HG03066 (cell line): ENCODE measurements at regions not wholly inside any gene's neighbourhood (a gene's known extent, or its start where the extent isn't known, plus 50 kb on each side); places are given as distances from the start of the nearest gene placed in this dataset.

Experiments used
- ATAC-seq: cut with Tn5 transposase; IDR thresholded peaks from one replicate; pipeline ENCODE4 v1.9.1; 2021; ENCODE audit warnings: low read depth; ENCODE audit not compliant: unreplicated experiment

DNA sequence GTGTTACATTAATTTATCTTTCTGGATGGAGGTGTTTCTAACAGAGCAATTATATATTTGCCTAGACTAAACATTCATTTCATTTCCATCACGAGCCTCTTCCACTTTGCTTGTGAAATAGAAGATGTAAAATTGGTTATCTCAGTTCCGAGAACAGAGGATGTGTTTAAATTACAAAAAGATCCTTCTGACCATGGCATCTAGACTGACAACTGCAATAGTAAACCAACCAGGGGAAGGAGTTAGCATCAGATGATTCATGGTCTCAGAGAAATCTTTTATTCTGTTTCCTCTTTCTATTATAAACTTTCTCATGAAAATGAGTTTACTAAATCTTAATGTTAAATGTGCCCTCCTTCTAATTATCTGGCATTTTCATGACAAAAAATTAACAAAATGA, 149.8 kb upstream of the WDR11 start:
- no peak for ATAC-seq

GRCh38 chr10:120702032-120702431, 149.1 kb upstream of the WDR11 start:
- ATAC-seq = no peak

GRCh38 chr10:120705309-120705708, 145.9 kb upstream of the WDR11 start:
- no peak for ATAC-seq

GRCh38 chr10:120710076-120710475, 141.1 kb upstream of the WDR11 start:
- ATAC-seq = no peak

DNA sequence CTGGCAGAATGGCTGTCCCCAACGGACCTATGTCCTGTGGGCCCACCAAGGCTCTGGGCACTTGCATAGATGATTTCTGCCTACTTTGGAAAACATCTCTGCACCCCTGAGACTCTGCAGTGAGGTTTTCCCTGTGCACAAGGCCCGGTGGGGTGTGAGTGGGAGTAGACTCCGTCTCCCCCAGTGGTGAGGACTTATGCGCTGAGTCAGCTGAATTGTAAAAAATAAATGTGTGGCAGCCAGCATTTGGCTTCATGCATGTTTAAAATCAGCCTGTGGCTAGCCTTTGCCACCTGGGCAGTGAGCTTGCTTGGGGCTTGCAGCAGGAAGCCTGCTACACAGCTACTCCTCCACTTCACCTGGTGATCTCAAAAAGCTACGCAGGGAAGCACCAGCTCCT, 139.3 kb upstream of the WDR11 start:
- ATAC-seq = no peak

DNA sequence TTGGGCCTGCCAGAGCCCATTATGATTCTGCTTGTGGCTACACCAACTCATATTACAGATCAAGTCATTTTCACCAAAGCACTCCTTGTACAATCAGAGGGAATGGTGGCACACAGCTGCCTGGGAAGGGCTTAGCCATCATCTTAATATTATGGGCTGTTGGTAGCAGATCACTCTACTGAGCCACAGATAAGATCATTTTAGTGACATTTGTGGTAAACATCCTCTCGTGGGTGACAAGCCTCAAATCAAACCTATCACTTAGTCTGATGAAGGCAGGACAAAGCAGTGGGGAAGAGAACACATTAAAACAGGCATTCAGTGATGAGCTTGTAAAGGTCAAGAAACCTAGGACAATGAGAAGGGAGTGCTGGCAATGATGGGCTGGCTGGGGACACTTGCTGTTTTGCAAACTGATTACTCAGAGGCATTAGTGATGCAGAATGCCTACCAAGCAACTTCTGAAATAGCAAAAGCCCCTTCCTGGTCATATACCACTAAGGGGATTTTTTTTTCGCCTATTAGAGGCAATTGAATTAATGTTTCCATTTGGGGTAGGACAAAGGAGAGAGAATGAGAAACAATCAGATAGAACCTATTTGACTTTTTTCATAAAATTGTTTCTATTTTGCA, 137.5 kb upstream of the WDR11 start:
- ATAC-seq = no peak

- ATAC-seq = no peak
These were observed 136.0 kb upstream of the WDR11 start for GRCh38 chr10:120715171-120715570.

DNA sequence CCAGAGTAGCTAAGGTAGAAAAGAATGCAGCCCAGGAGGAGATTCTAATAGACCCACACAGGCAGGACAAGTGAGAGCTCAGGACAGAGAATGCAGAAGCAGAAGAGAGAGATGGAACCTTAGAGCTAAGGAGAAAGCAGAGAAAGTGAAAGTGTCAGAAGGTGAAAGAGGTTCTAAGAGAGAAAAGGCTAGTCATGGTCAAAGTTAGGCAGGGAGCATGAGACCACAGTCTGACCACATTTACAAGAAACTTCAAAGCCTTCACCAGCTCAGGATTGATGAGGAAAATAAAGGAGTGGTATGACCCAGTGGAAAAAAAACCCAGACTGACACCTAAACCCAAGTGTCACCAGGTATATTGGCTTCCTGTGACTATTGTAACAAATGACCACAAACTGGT, 131.8 kb upstream of the WDR11 start:
- ATAC-seq = no peak

GRCh38 chr10:120727001-120727400, 124.2 kb upstream of the WDR11 start:
- no peak for ATAC-seq

DNA sequence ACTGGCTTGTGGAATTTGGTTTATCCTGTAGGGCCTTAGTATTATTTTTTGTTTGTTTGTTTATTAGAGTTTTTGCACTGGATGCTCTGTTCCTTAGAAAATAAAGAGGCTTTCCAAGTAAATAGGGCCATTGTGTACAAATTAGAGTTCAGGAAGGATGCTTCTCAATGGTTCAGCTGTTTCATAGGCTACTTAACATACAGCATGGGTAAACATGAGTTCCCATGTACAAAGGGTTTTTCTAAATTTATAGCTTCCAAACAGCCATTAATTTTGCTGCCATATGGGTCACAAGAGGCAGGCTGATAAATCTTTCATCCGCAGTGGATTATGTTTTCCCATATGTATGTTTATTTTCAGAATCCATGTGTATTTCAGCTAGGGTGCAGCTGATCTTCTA, 121.6 kb upstream of the WDR11 start:
- no peak for ATAC-seq

DNA sequence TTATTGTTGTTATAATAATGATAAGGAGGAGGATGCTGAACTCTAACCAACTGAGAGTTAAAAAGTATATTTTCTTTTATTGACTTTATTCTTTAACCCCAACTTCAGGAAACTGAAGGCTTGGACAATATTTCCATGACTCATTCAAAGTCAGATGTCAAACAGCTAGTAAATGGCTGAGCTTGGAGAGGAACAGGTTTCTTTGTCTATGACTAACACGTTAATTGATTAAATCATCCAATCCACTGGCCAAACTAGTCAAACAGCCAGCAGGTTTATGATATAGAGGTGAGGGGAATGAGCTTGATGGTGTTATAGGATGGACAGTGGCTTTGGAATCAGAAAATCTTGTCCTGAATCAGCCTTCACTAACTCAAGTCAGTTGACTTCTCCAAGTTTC, 119.1 kb upstream of the WDR11 start:
- no peak for ATAC-seq

GRCh38 chr10:120732643-120733313, 118.4 kb upstream of the WDR11 start:
- no peak for ATAC-seq

- no peak for ATAC-seq
These were observed 116.6 kb upstream of the WDR11 start for GRCh38 chr10:120734483-120735078.

DNA sequence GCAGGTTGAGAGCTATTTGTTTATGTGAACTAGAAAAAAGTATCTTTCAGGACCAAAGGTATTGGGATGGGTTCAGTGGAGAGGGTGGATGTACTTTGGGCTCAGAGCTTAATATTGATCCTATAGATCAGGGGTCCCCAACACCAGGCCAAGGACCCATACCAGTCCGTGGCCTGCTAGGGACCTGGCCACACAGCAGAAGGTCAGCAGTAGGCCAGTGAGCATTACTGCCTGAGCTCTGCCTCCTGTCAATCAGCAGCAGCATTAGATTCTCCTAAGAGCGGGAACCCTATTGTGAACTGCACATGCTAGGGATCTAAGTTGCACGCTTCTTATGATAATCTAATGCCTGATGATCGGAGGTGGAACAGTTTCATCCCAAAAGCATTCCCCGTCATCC, 115.8 kb upstream of the WDR11 start:
- ATAC-seq = no peak

- peak; percentile 73 for ATAC-seq
These were observed 115.3 kb upstream of the WDR11 start for GRCh38 chr10:120735773-120736371.

DNA sequence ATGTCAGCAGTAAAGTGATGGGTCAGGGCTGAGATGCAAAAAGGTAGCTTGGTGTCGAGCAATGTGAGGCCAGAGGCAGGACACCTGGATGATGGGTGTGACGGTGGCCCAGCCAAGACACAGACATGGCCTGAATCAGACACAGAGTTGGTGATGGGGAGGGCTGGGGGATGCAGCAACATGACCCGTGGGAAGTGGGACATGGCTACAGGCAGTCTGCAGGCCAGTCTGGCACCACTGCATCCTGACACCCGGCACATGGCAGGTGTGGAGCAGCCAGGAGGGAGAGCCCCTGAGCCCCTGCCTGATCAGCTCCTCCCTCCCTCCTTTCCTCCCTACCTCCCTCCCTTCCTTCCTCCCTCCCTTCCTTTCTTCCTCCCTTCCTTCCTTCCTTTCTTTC, 114.8 kb upstream of the WDR11 start:
- ATAC-seq = no peak

DNA sequence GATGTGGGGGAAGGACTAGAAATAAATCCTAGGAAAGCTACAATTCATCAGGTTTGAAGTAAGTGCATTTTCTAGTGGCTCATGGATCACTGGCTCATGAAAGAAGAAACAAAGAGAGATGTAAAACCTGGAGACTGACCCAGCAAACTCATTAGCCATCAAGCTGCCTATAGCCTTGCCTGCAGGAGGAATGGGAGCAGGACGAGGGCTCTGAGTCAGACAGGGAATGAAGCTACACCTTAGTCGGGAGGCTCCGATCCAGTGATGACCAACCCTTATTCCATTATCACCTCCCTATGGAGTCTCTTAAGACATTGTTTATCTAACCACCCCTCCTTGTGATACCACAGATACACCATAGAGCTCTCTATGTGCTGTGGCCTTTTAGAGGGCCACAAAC, 112.5 kb upstream of the WDR11 start:
- ATAC-seq = no peak

GRCh38 chr10:120741396-120741795, 109.8 kb upstream of the WDR11 start:
- no peak for ATAC-seq

DNA sequence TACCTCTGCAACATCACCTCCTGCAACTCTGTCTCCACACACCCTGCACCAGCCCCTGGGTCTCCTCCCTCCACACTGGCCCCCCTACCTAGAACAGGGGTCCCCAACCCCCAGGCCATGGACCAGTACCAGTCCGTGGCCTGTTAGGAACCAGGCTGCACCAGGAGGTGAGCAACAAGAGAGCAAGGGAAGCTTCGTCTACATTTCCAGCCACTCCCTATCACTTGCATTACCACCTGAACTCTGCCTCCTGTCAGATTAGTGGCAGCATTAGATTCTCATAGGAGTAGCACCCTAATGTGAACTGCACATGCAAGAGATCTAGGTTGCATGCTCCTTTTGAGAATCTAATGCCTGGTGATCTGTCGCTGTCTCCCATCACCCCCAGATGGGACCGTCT, 108.8 kb upstream of the WDR11 start:
- ATAC-seq = no peak

- no peak for ATAC-seq
These were observed 107.1 kb upstream of the WDR11 start for GRCh38 chr10:120744040-120744439.

DNA sequence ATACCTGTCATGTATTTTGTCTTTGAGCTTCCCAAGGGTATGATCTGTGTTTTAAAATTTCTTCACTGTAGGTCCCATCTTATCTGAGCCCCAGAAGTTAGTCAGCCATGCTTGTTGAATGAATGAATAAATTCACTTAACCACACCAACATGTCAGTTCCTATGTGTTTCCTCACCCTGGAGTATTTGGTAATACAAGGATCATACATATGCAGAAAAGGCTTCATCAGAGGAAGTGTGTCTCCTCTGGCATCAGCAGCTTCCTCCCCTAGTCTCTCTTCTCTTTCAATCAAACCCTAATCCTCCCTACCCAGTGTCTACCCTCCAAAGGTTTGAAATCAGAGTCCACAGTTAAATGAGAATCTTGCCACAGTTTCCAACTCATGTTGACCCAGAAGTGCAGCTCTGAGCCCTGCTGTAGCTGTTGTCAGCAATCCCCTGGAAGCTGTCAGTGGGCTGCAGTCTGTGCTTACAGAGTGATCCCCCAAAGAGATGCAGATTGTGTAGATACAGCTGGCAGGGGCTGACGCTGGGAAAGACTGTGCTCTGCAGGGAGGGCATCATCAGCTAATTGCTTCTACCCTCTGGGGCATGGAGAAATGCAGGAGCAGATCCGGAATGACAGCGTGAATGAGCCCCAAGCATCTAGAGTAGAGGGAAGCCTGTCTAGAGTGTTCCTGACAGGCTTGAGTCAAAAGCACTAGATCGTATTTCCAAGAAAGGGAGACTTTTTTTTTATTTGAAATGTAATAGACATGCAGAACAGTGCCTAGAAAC, 105.0 kb upstream of the WDR11 start:
- no peak for ATAC-seq
